ENCODE measurements at regions not wholly inside any gene's neighbourhood (a gene's known extent, or its start where the extent isn't known, plus 50 kb on each side); places are given as distances from the start of the nearest gene placed in this dataset.

- no peak for TF ChIP-seq POLR2A (IDR thresholded peaks at IDR 0.05; ENCODE audit: low read depth, low read length)
- no peak for TF ChIP-seq POLR2AphosphoS5 (IDR thresholded peaks at IDR 0.05; ENCODE audit: insufficient read depth, low read depth, low read length)
- TF ChIP-seq MAX (IDR thresholded peaks at IDR 0.05; ENCODE audit: insufficient read depth, insufficient read length), result no peak
- no peak for TF ChIP-seq CTCF (IDR thresholded peaks at IDR 0.05; ENCODE audit: extremely low read depth in 1 of 2, insufficient read depth in 1 of 2, low read depth in 1 of 2, low read length in 2 of 2)
Measured at GRCh38 chr2:157990173-157990572, 111.5 kb upstream of the UPP2 start.

Measured in endothelial cell of umbilical vein (primary cell).